ENCODE measurements at regions not wholly inside any gene's neighbourhood (a gene's known extent, or its start where the extent isn't known, plus 50 kb on each side); places are given as distances from the start of the nearest gene placed in this dataset.

- TF ChIP-seq EZH2 (IDR thresholded peaks at IDR 0.05; ENCODE audit: low read depth, unreplicated experiment) (no peak), NANOG (IDR thresholded peaks at IDR 0.05; ENCODE audit: borderline replicate concordance) (no peak)
These were observed 261.4 kb upstream of the HES1 start (continued) for GRCh38 chr3:193874512-193874911.

- H3K27ac Mint-ChIP-seq, result no peak overlapping the region
- H3K4me1 Mint-ChIP-seq, result peaks cover 33% of the 10 kb centered on the region
These were observed 260.9 kb upstream of the HES1 start for GRCh38 chr3:193874997-193875593.

More at GRCh38 chr3:193874997-193875593, 260.9 kb upstream of the HES1 start:
- Histone ChIP-seq H3K9me2 (ENCODE audit: insufficient read depth) (no peaks in the 10 kb centered on the region), H3K4me3 (no peak overlapping the region), H4K20me1 (replicated peaks; ENCODE audit: insufficient read depth) (no peaks in the 10 kb centered on the region), H3K4me1 (ENCODE audit: insufficient read depth) (peaks cover 25% of the 10 kb centered on the region), H3K4me2 (no peak overlapping the region; the same call in 1 of the 2 replicates), H2AFZ (peak overlapping the region; percentile 25; the same call in 1 of the 2 replicates), H3K27ac (ENCODE audit: low read depth) (no peak overlapping the region), H3K79me2 (replicated peaks; ENCODE audit: insufficient read depth) (no peaks in the 10 kb centered on the region), H3K36me3 (ENCODE audit: insufficient read depth) (no peaks in the 10 kb centered on the region), H3K27me3 (ENCODE audit: insufficient read depth) (peaks cover 13% of the 10 kb centered on the region), H3F3A (replicated peaks; ENCODE audit: low read depth) (peaks cover 3% of the 10 kb centered on the region; the same call in 1 of the 2 replicates)
- no peak for DNase-seq (ENCODE audit: low spot score)
- TF ChIP-seq REST (IDR thresholded peaks at IDR 0.05; ENCODE audit: unreplicated experiment) (no peak), CTCF (conservative IDR thresholded peaks at IDR 0.05; ENCODE audit: low read depth in 2 of 2) (no peak), ZNF331 (CRISPR knock-in tag; IDR thresholded peaks at IDR 0.05; ENCODE audit: low read depth) (no peak), EZH2 (IDR thresholded peaks at IDR 0.05; ENCODE audit: low read depth, unreplicated experiment) (no peak)
- Mint-ChIP-seq H3K9me3 (no peaks in the 10 kb centered on the region; the same call in 2 of the 3 replicates), H3K36me3 (ENCODE audit: low read depth) (no peaks in the 10 kb centered on the region), H3K27me3 (ENCODE audit: insufficient read depth, low read depth, poor library complexity) (peaks cover 11% of the 10 kb centered on the region), H3K4me3 (no peak overlapping the region)
- ATAC-seq, result peak; percentile 48
